ENCODE measurements at regions not wholly inside any gene's neighbourhood (a gene's known extent, or its start where the extent isn't known, plus 50 kb on each side); places are given as distances from the start of the nearest gene placed in this dataset.
"Not testable (repeated sequence)": the region's sequence is repeated elsewhere in the genome, so short reads cannot be mapped to it uniquely, and the experiment has no call there.

- H3K27ac Mint-ChIP-seq: no peak overlapping the region
- no peaks in the 10 kb centered on the region for H3K4me1 Mint-ChIP-seq
- no peaks in the 10 kb centered on the region for H3K9me3 Mint-ChIP-seq
- DNase-seq: no peak
- peaks cover 0 to 15% (median 4%) of the 10 kb centered on the region in 3 donors for H3K27me3 Mint-ChIP-seq
- no peak for ATAC-seq (ENCODE audit: low read depth in 2 of 2)
- H3K4me3 Mint-ChIP-seq: no peak overlapping the region
- H3K36me3 Mint-ChIP-seq: no peaks in the 10 kb centered on the region
These were observed 59.7 kb downstream of the HMGB3 start for GRCh38 chrX:151042842-151043241.

GRCh38 chrX:151066373-151066772 is 83.2 kb downstream of the HMGB3 start:
- H3K27me3 Mint-ChIP-seq: peaks cover 0 to 25% (median 5%) of the 10 kb centered on the region in 3 donors
- H3K27ac Mint-ChIP-seq; H3K36me3 Mint-ChIP-seq; ATAC-seq (ENCODE audit: low read depth in 2 of 2); DNase-seq; H3K4me1 Mint-ChIP-seq; H3K4me3 Mint-ChIP-seq; H3K9me3 Mint-ChIP-seq: not testable (repeated sequence)

- ATAC-seq (ENCODE audit: low read depth in 2 of 2) (no peak), DNase-seq (no peak)
- H3K27me3 Mint-ChIP-seq: peaks cover 0 to 11% (median 0%) of the 10 kb centered on the region in 3 donors
- H3K36me3 Mint-ChIP-seq: no peaks in the 10 kb centered on the region
- no peaks in the 10 kb centered on the region for H3K4me1 Mint-ChIP-seq
- H3K9me3 Mint-ChIP-seq: no peaks in the 10 kb centered on the region
- no peak overlapping the region for H3K27ac Mint-ChIP-seq
- no peak overlapping the region for H3K4me3 Mint-ChIP-seq
These were observed 90.6 kb downstream of the HMGB3 start for GRCh38 chrX:151073767-151074166.

- ATAC-seq (ENCODE audit: low read depth in 2 of 2) (no peak), DNase-seq (no peak)
- Mint-ChIP-seq H3K36me3 (no peaks in the 10 kb centered on the region), H3K9me3 (no peaks in the 10 kb centered on the region), H3K27me3 (peaks cover 24 to 31% (median 29%) of the 10 kb centered on the region in 3 donors), H3K27ac (no peak overlapping the region), H3K4me1 (peaks cover 3 to 11% (median 5%) of the 10 kb centered on the region in 3 donors), H3K4me3 (no peak overlapping the region)
These were observed 95.4 kb upstream of the GPR50 start for GRCh38 chrX:151081016-151081415.

- peak overlapping the region in 4 of 8 donors; percentile 15 to 48 (median 40) for H3K4me3 Mint-ChIP-seq
- H3K4me1 Mint-ChIP-seq: peaks cover 3 to 11% (median 5%) of the 10 kb centered on the region in 3 donors
- DNase-seq (peak; percentile 51), ATAC-seq (ENCODE audit: low read depth in 2 of 2) (peak; percentile 61 to 71)
- H3K36me3 Mint-ChIP-seq: no peaks in the 10 kb centered on the region
- H3K27ac Mint-ChIP-seq: peak overlapping the region in 2 of 6 donors; percentile 36 to 77
- H3K9me3 Mint-ChIP-seq: no peaks in the 10 kb centered on the region
- H3K27me3 Mint-ChIP-seq: peaks cover 24 to 31% (median 29%) of the 10 kb centered on the region in 3 donors
These were observed 94.1 kb upstream of the GPR50 start for GRCh38 chrX:151082077-151082948.

GRCh38 chrX:151084454-151084853 is 91.9 kb upstream of the GPR50 start:
- Mint-ChIP-seq H3K36me3 (no peaks in the 10 kb centered on the region), H3K9me3 (no peaks in the 10 kb centered on the region), H3K27me3 (peaks cover 22 to 31% (median 29%) of the 10 kb centered on the region in 3 donors), H3K4me1 (peaks cover 3 to 11% (median 5%) of the 10 kb centered on the region in 3 donors), H3K27ac (no peak overlapping the region), H3K4me3 (no peak overlapping the region)
- ATAC-seq (ENCODE audit: low read depth in 2 of 2): no peak
- DNase-seq: no peak

DNA sequence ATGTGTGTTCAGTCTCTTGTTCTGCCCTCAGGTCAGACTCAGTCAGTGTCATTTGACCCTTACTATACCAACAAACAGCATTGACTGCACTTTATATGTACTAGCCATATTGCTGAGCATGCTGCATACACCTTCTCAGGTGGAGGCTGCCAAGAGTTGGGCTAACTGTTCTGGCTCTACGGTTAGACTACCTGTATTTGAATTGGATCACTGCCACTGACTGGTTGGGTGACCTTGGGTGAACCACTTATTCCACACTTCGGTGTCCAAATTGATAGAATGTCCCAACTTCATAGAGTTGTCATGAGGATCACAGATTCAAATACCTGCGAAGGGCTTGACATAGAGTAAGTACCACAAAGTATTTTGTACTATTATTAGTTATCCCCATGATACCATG is 91.2 kb upstream of the GPR50 start:
- H3K4me1 Mint-ChIP-seq: peaks cover 3 to 11% (median 5%) of the 10 kb centered on the region in 3 donors
- no peak overlapping the region for H3K27ac Mint-ChIP-seq
- peaks cover 19 to 31% (median 29%) of the 10 kb centered on the region in 3 donors for H3K27me3 Mint-ChIP-seq
- ATAC-seq (ENCODE audit: low read depth in 2 of 2): no peak
- no peaks in the 10 kb centered on the region for H3K36me3 Mint-ChIP-seq
- H3K9me3 Mint-ChIP-seq: no peaks in the 10 kb centered on the region
- peak overlapping the region in 1 of 8 donors; percentile 13 for H3K4me3 Mint-ChIP-seq
- DNase-seq: no peak

DNA sequence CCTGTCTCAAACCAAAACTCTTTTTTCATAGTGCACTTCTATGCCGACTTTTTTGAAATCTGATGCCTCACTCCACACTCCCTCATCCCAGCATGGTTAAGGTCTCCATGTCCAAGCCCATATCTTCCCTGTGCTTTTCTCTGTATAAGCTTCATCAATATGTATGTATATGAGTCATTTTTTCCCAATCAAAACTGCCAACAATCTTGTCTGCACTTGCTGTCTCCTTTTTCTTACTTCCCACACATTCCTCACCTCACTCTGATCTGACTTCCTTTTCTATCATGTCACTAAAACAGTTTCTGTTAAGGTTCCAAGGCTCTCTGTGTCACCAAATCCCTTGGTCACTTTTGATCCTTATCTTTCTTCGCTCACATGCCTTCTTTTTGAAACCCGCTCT is 88.2 kb upstream of the GPR50 start:
- H3K27ac Mint-ChIP-seq: no peak overlapping the region
- H3K27me3 Mint-ChIP-seq: peaks cover 11 to 26% (median 12%) of the 10 kb centered on the region in 3 donors
- H3K4me3 Mint-ChIP-seq: no peak overlapping the region
- ATAC-seq (ENCODE audit: low read depth in 2 of 2) (no peak), DNase-seq (no peak)
- H3K36me3 Mint-ChIP-seq: no peaks in the 10 kb centered on the region
- peaks cover 0 to 3% (median 0%) of the 10 kb centered on the region in 3 donors for H3K4me1 Mint-ChIP-seq
- H3K9me3 Mint-ChIP-seq: no peaks in the 10 kb centered on the region

- H3K27ac Mint-ChIP-seq: no peak overlapping the region
- DNase-seq (no peak), ATAC-seq (ENCODE audit: low read depth in 2 of 2) (no peak)
- H3K9me3 Mint-ChIP-seq: peaks cover 0 to 2% (median 0%) of the 10 kb centered on the region in 7 donors
- H3K36me3 Mint-ChIP-seq: no peaks in the 10 kb centered on the region
- H3K27me3 Mint-ChIP-seq: peaks cover 9 to 20% (median 9%) of the 10 kb centered on the region in 3 donors
- H3K4me3 Mint-ChIP-seq: no peak overlapping the region
- no peaks in the 10 kb centered on the region for H3K4me1 Mint-ChIP-seq
These were observed 77.4 kb upstream of the GPR50 start for GRCh38 chrX:151099001-151099400.

DNA sequence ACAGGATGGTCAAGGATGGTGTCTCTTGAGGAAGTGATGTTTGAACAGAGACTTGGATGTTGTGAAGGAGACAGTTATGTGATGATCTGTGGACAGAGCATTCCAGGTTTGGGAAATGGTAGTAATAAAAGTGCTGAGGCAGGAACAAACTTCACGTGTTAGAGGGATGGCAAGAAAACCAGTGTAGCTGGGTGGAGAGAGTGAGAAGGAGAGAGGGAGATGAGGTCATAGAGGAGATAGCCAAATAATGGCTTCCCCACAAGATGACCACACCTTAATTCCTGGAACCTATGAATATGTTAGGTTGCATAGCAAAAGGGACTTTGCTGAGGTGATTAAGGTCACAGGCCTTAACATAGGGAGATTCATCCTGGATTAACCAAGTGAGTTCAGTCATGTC is 75.6 kb upstream of the GPR50 start:
- no peak for ATAC-seq (ENCODE audit: low read depth in 2 of 2)
- Mint-ChIP-seq H3K9me3 (peaks cover 0 to 6% (median 0%) of the 10 kb centered on the region in 7 donors), H3K27ac (no peak overlapping the region), H3K4me1 (no peaks in the 10 kb centered on the region), H3K27me3 (peaks cover 13 to 20% (median 14%) of the 10 kb centered on the region in 3 donors), H3K4me3 (no peak overlapping the region), H3K36me3 (no peaks in the 10 kb centered on the region)
- DNase-seq: no peak

DNA sequence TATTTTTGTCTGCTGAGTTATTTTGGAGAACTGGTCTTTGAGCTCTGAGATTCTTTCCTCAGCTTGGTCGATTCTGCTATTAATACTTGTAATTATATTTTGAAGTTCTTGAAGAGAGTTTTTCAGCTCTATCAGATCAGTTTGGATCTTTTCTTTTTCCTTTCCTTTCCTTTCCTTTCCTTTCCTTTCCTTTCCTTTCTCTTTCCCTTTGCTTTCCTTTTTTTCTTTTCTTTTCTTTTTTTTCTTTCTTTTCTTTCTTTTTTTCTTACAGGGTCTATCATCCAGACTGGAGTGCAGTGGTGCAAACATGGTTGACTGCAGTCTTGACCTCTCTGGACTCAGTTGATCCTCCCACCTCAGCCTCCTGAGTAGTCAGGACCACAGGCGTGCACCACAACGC is 63.2 kb upstream of the GPR50 start:
- H3K4me3 Mint-ChIP-seq; H3K4me1 Mint-ChIP-seq; ATAC-seq (ENCODE audit: low read depth in 2 of 2); H3K9me3 Mint-ChIP-seq; DNase-seq; H3K27ac Mint-ChIP-seq; H3K36me3 Mint-ChIP-seq: not testable (repeated sequence)
- H3K27me3 Mint-ChIP-seq: peaks cover 10 to 28% (median 18%) of the 10 kb centered on the region in 3 donors
